Heart right ventricle (tissue), 16 donors: ENCODE measurements at regions not wholly inside any gene's neighbourhood (a gene's known extent, or its start where the extent isn't known, plus 50 kb on each side); places are given as distances from the start of the nearest gene placed in this dataset.

Experiments
- ATAC-seq, 8 donors: fragments of 200-7000 bp; cut with Tn5 transposase; one replicate each; pipeline ENCODE4 v1.9.1; 2020; ENCODE audit warnings: mild to moderate bottlenecking in 8 of 8, moderate library complexity in 8 of 8, moderate number of reproducible peaks in 1 of 8
- DNase-seq, 2 donors: peaks; one replicate each; pipeline ENCODE4 v3.0.0-alpha.2; 2020
- H3K27ac ChIP-seq, 10 donors: fragments of 200-600 bp; sonication (generic) in 2 of 10; one replicate each; pipeline versions ENCODE4 v1.5.0 to v1.8.0; 2020 to 2022; ENCODE audit warnings: mild to moderate bottlenecking in 3 of 10
- H3K27me3 ChIP-seq, 7 donors: fragments of 200-600 bp; one replicate each; pipeline ENCODE4 v1.8.0; 2021 to 2022; ENCODE audit warnings: mild to moderate bottlenecking in 2 of 7
- H3K36me3 ChIP-seq, 9 donors: fragments of 200-600 bp; sonication (generic) in 1 of 9; one replicate each; pipeline versions ENCODE4 v1.5.0 to v1.8.0; 2020 to 2022; ENCODE audit warnings: mild to moderate bottlenecking in 2 of 9
- H3K4me1 ChIP-seq, 9 donors: fragments of 200-600 bp; sonication (generic) in 1 of 9; one replicate each; pipeline versions ENCODE4 v1.5.0 to v1.8.0; 2020 to 2022; ENCODE audit warnings: mild to moderate bottlenecking in 4 of 9
- H3K4me3 ChIP-seq, 10 donors: fragments of 200-600 bp; sonication (generic) in 2 of 10; one replicate each; pipeline versions ENCODE4 v1.5.0 to v1.8.0; 2020 to 2022; ENCODE audit warnings: mild to moderate bottlenecking in 7 of 10, moderate library complexity in 2 of 10
- H3K9me3 ChIP-seq, 11 donors: fragments of 200-600 bp in 10 of 11; sonication (generic) in 2 of 11; one replicate each; pipeline versions ENCODE4 v1.5.0 to v1.8.0; 2013 to 2022; ENCODE audit warnings: mild to moderate bottlenecking in 2 of 11, control low read depth in 1 of 11, moderate library complexity in 1 of 11
- WGBS, 2 donors: extraction: QIAGEN DNeasy Blood & Tissue Kit; methylation state at CpG; one replicate each; pipeline ENCODE4 v1.1.7; 2013; ENCODE audit warnings: inconsistent platforms in 1 of 2; 5-methylcytosine and 5-hydroxymethylcytosine counted together
- intact Hi-C, 10 donors: fragments of 100-400 bp; cut with DNase I; formaldehyde crosslinking; loops; one replicate each; pipeline versions ENCODE4 v1.11.1 to v1.14.2; 2022
- TF ChIP-seq, protein P1 (sequence below), 9 donors: fragments of 200-600 bp; sonication (generic) in 2 of 9; IDR thresholded peaks; one replicate each; pipeline versions ENCODE4 v1.5.0 to v1.8.0; 2021 to 2022; ENCODE audit warnings: antibody characterized with exemption in 9 of 9, mild to moderate bottlenecking in 5 of 9, moderate library complexity in 1 of 9
- donor health status: Arrhythmogenic right ventricular cardiomyopathy.
- donor health status: ischemic (EF 13 %, LVEDD 7.1; RV severe dilation, severe dysfunction).
- donor health status: healthy with polysubstance abuse.
- donor health status: DM: no; HTN: yes; CAD: no.
- donor health status: DM: no; HTN: no; CAD: no.
- donor health status: ischemic (EF 25% LVEDD 6.9; RV normal size, moderate dysfunction).
- donor health status: ischemic (EF 25% LVEDD 5.7; RV mildly dilated, moderate dysfunction).
- donor health status: healthy.
- donor health status: DM: yes; HTN: yes; CAD: no.
- donor health status: Ischemic cardiomyopathy.
- donor health status: ischemic (EF 35%, LVEDD 5.7; RV mildly dilated, moderate dysfunction).
- donor health status: nonischemic (EF 11% LVEDD 7.7; RV severe dilation, severe dysfunction).
- donor health status: DM: yes; HTN: yes; CAD: no.
- donor health status: PGD.
- donor health status: ischemic (EF 29% LVEDD 5.4; RV normal size, mild dysfunction).
- donor health status: nonischemic (EF 23%, LVEDD 6.1; RV moderate dilation, normal function).

DNA sequence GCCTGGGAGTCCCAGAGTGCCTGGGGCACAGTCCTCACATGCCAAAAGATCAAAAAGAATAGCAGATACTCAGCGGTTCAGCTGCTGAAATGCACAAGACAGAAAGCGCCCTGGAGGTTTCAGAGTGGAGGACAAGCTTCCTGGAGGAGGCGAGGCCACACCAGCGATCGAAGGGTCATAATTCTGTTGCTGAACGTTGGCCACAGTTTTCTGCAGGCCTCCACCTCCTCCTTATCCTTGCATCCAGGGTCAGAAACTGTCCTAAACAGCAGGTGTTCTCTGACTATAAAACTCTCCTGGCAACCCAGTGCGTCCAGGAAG lies 220.3 kb upstream of the LINGO1 start:
- H3K27me3 ChIP-seq, result peaks cover 0 to 38% (median 15%) of the 10 kb centered on the region in 7 donors
- no peak overlapping the region for H3K27ac ChIP-seq
- 67 to 71% methylated on average over 7 of the region's 7 CpGs for WGBS, 2 donors
- no peaks in the 10 kb centered on the region for H3K36me3 ChIP-seq
- ATAC-seq (no peak), DNase-seq (no peak)
- intact Hi-C loops, result no loop called here
- TF ChIP-seq, protein P1, sequence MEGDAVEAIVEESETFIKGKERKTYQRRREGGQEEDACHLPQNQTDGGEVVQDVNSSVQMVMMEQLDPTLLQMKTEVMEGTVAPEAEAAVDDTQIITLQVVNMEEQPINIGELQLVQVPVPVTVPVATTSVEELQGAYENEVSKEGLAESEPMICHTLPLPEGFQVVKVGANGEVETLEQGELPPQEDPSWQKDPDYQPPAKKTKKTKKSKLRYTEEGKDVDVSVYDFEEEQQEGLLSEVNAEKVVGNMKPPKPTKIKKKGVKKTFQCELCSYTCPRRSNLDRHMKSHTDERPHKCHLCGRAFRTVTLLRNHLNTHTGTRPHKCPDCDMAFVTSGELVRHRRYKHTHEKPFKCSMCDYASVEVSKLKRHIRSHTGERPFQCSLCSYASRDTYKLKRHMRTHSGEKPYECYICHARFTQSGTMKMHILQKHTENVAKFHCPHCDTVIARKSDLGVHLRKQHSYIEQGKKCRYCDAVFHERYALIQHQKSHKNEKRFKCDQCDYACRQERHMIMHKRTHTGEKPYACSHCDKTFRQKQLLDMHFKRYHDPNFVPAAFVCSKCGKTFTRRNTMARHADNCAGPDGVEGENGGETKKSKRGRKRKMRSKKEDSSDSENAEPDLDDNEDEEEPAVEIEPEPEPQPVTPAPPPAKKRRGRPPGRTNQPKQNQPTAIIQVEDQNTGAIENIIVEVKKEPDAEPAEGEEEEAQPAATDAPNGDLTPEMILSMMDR (IDR thresholded peaks at IDR 0.05), result no peak
- H3K4me3 ChIP-seq, result no peak overlapping the region
- no peaks in the 10 kb centered on the region for H3K4me1 ChIP-seq
- H3K9me3 ChIP-seq, result peaks cover 0 to 15% (median 0%) of the 10 kb centered on the region in 11 donors

DNA sequence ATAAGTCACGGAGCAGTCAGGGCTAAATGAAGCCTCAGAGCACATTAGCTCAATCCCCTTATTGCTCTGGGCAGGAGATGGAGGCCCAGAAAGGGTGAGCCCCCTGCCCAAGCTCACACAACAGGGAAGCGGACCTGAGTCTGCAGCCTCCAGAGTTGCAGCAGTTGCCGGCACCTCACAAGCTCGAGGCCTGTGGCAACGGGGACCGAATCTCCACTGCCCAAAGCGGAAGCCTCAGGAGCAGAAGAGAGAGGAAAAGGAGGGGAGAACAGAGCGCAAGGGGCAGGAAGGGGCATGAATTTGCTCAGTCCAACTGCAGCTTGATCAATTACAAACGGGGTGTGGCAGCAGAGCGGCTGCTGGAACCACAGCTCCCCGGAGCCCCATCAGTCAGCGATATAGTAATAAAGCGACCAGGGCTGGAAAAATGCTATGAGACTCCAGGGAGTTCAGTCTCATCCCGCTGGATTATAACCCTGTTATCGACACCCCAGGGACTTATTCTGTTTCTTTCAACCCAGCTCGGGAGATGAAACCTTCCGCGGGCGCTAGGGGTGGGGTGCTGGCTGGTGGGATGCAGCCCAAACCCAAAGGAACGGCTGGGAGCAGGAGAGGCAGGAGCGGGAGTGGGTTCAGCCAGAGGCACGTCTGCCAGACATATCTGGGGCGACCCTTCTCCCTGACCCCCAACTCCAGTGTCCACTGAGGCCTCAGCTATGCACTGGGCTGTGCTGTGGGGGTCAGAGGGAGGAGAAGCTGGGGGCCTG lies 219.7 kb upstream of the LINGO1 start:
- no peaks in the 10 kb centered on the region for H3K4me1 ChIP-seq
- H3K36me3 ChIP-seq, result no peaks in the 10 kb centered on the region
- TF ChIP-seq, protein P1 (IDR thresholded peaks at IDR 0.05), result no peak
- H3K27me3 ChIP-seq, result peaks cover 0 to 41% (median 21%) of the 10 kb centered on the region in 7 donors
- H3K9me3 ChIP-seq, result peaks cover 0 to 15% (median 0%) of the 10 kb centered on the region in 11 donors
- WGBS, 2 donors, result 65 to 70% methylated on average over 23 of the region's 23 CpGs
- DNase-seq, result no peak
- intact Hi-C loops, result no loop called here
- peak in 1 of 8 donors; percentile 26 for ATAC-seq
- H3K4me3 ChIP-seq, result no peak overlapping the region
- no peak overlapping the region for H3K27ac ChIP-seq

DNA sequence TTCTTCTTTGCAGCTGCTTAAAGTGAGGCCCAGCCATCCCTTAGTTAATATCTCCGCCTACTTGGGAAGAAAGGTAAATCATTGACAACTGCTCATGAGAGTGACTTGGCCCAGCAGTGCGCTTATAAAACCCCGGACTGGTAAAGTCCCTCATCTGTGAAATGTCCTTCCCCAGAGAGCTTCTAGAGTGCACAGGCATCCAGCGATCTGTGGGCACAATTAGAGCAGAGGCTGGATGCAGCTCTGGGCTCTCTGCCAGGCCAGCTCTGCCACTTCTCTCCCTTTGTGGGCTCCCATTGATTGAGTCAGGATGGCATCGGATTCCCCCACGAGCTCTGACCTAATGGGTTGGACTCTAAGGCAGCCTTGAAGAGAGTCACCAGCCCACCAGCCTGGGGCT lies 219.0 kb upstream of the LINGO1 start:
- no peak for ATAC-seq
- Histone ChIP-seq H3K9me3 (peaks cover 0 to 15% (median 0%) of the 10 kb centered on the region in 11 donors), H3K36me3 (no peaks in the 10 kb centered on the region), H3K4me3 (no peak overlapping the region), H3K27me3 (peaks cover 0 to 41% (median 24%) of the 10 kb centered on the region in 7 donors), H3K27ac (no peak overlapping the region), H3K4me1 (no peaks in the 10 kb centered on the region)
- 70% methylated on average over 6 of the region's 6 CpGs for WGBS, 2 donors
- TF ChIP-seq, protein P1 (IDR thresholded peaks at IDR 0.05), result no peak
- DNase-seq, result no peak
- intact Hi-C loops, result no loop called here

DNA sequence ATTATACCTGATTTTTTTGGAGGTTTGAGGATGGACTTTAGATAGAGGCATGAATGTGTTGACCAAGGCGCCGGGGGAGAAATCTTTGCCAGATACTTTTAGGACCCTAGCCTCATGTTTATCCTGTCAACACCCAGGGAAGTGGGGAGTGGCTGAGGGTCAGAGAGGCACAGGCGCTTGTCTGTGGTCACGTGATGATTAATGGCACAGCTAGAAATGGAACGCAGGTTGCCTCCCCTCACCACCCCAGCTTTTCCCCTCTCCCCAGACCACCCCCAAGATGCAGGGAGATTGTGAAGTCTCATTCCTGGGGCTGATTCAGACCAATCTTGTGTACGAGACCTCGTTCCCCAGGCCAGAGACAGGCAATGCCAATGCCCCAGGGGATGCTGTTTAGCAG lies 218.4 kb upstream of the LINGO1 start:
- TF ChIP-seq, protein P1 (IDR thresholded peaks at IDR 0.05), result no peak
- intact Hi-C loops, result no loop called here
- Histone ChIP-seq H3K27ac (no peak overlapping the region), H3K4me1 (no peaks in the 10 kb centered on the region), H3K4me3 (no peak overlapping the region), H3K27me3 (peaks cover 0 to 46% (median 25%) of the 10 kb centered on the region in 7 donors), H3K36me3 (no peaks in the 10 kb centered on the region), H3K9me3 (peaks cover 0 to 15% (median 0%) of the 10 kb centered on the region in 11 donors)
- no peak for ATAC-seq
- 50 to 60% methylated on average over 7 of the region's 7 CpGs for WGBS, 2 donors
- DNase-seq, result no peak
